Adrenal gland (tissue), 9 donors: ENCODE measurements at regions not wholly inside any gene's neighbourhood (a gene's known extent, or its start where the extent isn't known, plus 50 kb on each side); places are given as distances from the start of the nearest gene placed in this dataset.

Source experiments
- DNase-seq, 7 donors: peaks; one replicate each; pipeline ENCODE4 v3.0.0-alpha.2; 2019 to 2020
- H3K27ac ChIP-seq, 5 donors: fragments of 200-600 bp; sonication (generic) in 4 of 5; 1 replicate in 3 of 5; 2 replicates in 2 of 5; pipeline versions ENCODE4 v1.5.1 to v1.8.0; 2016 to 2020; ENCODE audit warnings: mild to moderate bottlenecking in 1 of 5
- H3K27me3 ChIP-seq: fragments of 200-600 bp; 2 replicates; pipeline ENCODE4 v1.8.0; 2021
- H3K36me3 ChIP-seq, 2 donors: fragments of 200-600 bp; replicated peaks in 1 of 2; 1 replicate in 1 of 2; 2 replicates in 1 of 2; pipeline versions ENCODE4 v1.5.1 to v1.8.0; 2018 to 2022
- H3K4me1 ChIP-seq, 2 donors: fragments of 200-600 bp; replicated peaks in 1 of 2; 1 replicate in 1 of 2; 2 replicates in 1 of 2; pipeline versions ENCODE4 v1.5.1 to v1.8.0; 2018 to 2021
- H3K4me3 ChIP-seq, 4 donors: fragments of 200-600 bp; sonication (generic) in 3 of 4; one replicate each; pipeline ENCODE4 v1.5.1; 2016 to 2018
- H3K9me3 ChIP-seq, 3 donors: fragments of 200-600 bp; sonication (generic) in 1 of 3; replicated peaks in 1 of 3; 1 replicate in 2 of 3; 2 replicates in 1 of 3; pipeline versions ENCODE4 v1.5.1 to v1.8.0; 2016 to 2021
- POLR2A ChIP-seq, 2 donors: fragments of 450-650 bp; IDR thresholded peaks; one replicate each; pipeline ENCODE4 v1.6.1; 2017; ENCODE audit warnings: antibody characterized with exemption in 2 of 2, mild to moderate bottlenecking in 2 of 2, moderate library complexity in 1 of 2
- WGBS, 4 donors: extraction: QIAGEN DNeasy Blood & Tissue Kit in 2 of 4; methylation state at CpG; one replicate each; pipeline versions ENCODE4 v1.1.5 to v1.1.7; 2013 to 2017; 5-methylcytosine and 5-hydroxymethylcytosine counted together
- intact Hi-C, 2 donors: fragments of 100-400 bp; cut with DNase I; formaldehyde crosslinking; loops; one replicate each; pipeline versions ENCODE4 v1.14.1 to v1.15.0; 2022 to 2023
- TF ChIP-seq, protein P1 (sequence below), 6 experiments: fragments of 450-650 bp in 4 of 6; fragments of 200-600 bp in 2 of 6; sonication (generic) in 1 of 6; IDR thresholded peaks; 1 replicate in 5 of 6; 2 replicates in 1 of 6; pipeline versions ENCODE4 v1.5.1 to v1.8.0; 2016 to 2021; ENCODE audit warnings: antibody characterized with exemption in 6 of 6, mild to moderate bottlenecking in 2 of 6, moderate library complexity in 1 of 6
- donor health status: healthy with polysubstance abuse.
- donor health status: Bipolar disorder and iron deficiency.
- donor health status: DM: yes; HTN: yes; CAD: no.
- donor health status: DM: no; HTN: no; CAD: no.
- donor health status: DM: no; HTN: no; CAD: no.

DNA sequence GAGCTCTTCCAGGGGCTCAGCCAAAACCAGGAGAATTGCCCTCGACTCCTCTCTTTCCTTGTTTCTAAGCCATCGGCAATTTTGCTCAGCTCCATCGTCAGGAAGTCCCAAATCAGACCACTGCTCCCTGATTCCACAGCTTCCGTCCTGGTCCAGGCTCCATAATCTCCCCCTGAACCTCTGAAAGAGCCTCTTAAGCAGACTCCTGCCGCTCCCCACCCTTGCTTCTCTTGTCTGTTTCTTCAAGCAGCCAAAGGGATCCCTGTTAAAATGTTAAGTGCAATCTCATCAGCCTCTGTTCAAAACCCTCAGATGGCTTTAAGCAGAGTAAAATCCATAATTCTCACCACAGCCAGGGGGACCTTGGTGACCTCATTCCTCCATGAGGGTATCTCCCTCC lies 244.7 kb upstream of the SPTLC3 start:
- intact Hi-C loops: no loop called here

GRCh38 chr20:12764851-12765250 lies 243.9 kb upstream of the SPTLC3 start:
- H3K4me1 ChIP-seq: no peaks in the 10 kb centered on the region
- TF ChIP-seq, protein P1, sequence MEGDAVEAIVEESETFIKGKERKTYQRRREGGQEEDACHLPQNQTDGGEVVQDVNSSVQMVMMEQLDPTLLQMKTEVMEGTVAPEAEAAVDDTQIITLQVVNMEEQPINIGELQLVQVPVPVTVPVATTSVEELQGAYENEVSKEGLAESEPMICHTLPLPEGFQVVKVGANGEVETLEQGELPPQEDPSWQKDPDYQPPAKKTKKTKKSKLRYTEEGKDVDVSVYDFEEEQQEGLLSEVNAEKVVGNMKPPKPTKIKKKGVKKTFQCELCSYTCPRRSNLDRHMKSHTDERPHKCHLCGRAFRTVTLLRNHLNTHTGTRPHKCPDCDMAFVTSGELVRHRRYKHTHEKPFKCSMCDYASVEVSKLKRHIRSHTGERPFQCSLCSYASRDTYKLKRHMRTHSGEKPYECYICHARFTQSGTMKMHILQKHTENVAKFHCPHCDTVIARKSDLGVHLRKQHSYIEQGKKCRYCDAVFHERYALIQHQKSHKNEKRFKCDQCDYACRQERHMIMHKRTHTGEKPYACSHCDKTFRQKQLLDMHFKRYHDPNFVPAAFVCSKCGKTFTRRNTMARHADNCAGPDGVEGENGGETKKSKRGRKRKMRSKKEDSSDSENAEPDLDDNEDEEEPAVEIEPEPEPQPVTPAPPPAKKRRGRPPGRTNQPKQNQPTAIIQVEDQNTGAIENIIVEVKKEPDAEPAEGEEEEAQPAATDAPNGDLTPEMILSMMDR (IDR thresholded peaks at IDR 0.05): no peak
- TF ChIP-seq POLR2A (IDR thresholded peaks at IDR 0.05): no peak
- intact Hi-C loops: no loop called here
- H3K27me3 ChIP-seq: no peaks in the 10 kb centered on the region
- WGBS, 4 donors: 0 to 28% (median 0%) methylated on average over 1 of the region's 1 CpG
- no peaks in the 10 kb centered on the region for H3K9me3 ChIP-seq
- H3K36me3 ChIP-seq: no peaks in the 10 kb centered on the region
- no peak for DNase-seq
- no peak overlapping the region for H3K27ac ChIP-seq
- no peak overlapping the region for H3K4me3 ChIP-seq

More for the DNA sequence above, 244.7 kb upstream of the SPTLC3 start:
- Histone ChIP-seq H3K4me1 (no peaks in the 10 kb centered on the region), H3K4me3 (no peak overlapping the region), H3K36me3 (no peaks in the 10 kb centered on the region), H3K9me3 (no peaks in the 10 kb centered on the region), H3K27ac (no peak overlapping the region), H3K27me3 (no peaks in the 10 kb centered on the region)
- WGBS, 4 donors: 65 to 76% (median 69%) methylated on average over 5 of the region's 5 CpGs
- DNase-seq: no peak
- TF ChIP-seq, protein P1 (IDR thresholded peaks at IDR 0.05): no peak
- TF ChIP-seq POLR2A (IDR thresholded peaks at IDR 0.05): no peak

DNA sequence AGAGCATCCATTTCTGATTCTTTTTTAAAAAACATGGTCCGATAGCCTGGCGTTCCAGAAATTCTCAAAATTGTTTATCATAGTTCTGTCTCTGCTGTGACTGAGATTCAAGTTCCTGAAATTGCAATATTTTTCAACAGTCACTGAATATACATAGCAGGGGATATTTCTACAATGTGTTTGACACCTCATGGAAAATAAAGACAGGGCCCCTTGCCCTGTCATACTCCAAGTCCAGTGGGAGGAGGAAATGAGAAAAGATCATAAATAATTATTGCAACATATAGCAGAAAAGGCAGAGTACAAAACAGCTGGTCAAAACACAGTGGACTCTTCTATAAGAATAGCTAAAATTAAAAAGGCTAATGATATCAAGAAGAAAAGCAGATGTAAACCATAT lies 234.8 kb upstream of the SPTLC3 start:
- TF ChIP-seq, protein P1 (IDR thresholded peaks at IDR 0.05): no peak
- TF ChIP-seq POLR2A (IDR thresholded peaks at IDR 0.05): no peak
- Histone ChIP-seq H3K9me3 (no peaks in the 10 kb centered on the region), H3K27ac (no peak overlapping the region), H3K4me3 (no peak overlapping the region), H3K36me3 (no peaks in the 10 kb centered on the region), H3K4me1 (no peaks in the 10 kb centered on the region), H3K27me3 (no peaks in the 10 kb centered on the region)
- WGBS, 4 donors: 68 to 90% (median 85%) methylated on average over 2 of the region's 2 CpGs
- DNase-seq: no peak
- intact Hi-C loops: no loop called here

GRCh38 chr20:12775041-12775440 lies 233.7 kb upstream of the SPTLC3 start:
- intact Hi-C loops: no loop called here
- Histone ChIP-seq H3K36me3 (no peaks in the 10 kb centered on the region), H3K4me1 (no peaks in the 10 kb centered on the region), H3K4me3 (no peak overlapping the region), H3K9me3 (no peaks in the 10 kb centered on the region), H3K27ac (no peak overlapping the region), H3K27me3 (no peaks in the 10 kb centered on the region)
- WGBS, 4 donors: 60 to 70% (median 64%) methylated on average over 5 of the region's 5 CpGs
- TF ChIP-seq, protein P1 (IDR thresholded peaks at IDR 0.05): no peak
- no peak for TF ChIP-seq POLR2A (IDR thresholded peaks at IDR 0.05)
- DNase-seq: no peak
